ENCODE measurements at regions not wholly inside any gene's neighbourhood (a gene's known extent, or its start where the extent isn't known, plus 50 kb on each side); places are given as distances from the start of the nearest gene placed in this dataset.
"Not testable (repeated sequence)": the region's sequence is repeated elsewhere in the genome, so short reads cannot be mapped to it uniquely, and the experiment has no call there.

GRCh38 chr21:34280389-34280795 is 83.4 kb upstream of the KCNE2 start:
- no peak overlapping the region for H3K9ac ChIP-seq (ENCODE audit: low read length)
- H3K9me3 ChIP-seq (ENCODE audit: control insufficient read depth, low read length), result no peaks in the 10 kb centered on the region
- no peak overlapping the region for H3K4me3 ChIP-seq (ENCODE audit: low read length)
- H3K36me3 ChIP-seq (ENCODE audit: control insufficient read depth, insufficient read depth, low read length), result no peaks in the 10 kb centered on the region
- H3K27me3 ChIP-seq (ENCODE audit: control insufficient read depth, insufficient read depth, low read length), result peaks cover 3% of the 10 kb centered on the region
- H3K4me1 ChIP-seq (ENCODE audit: control insufficient read depth, insufficient read depth, low read length), result peaks cover 14% of the 10 kb centered on the region

- no peaks in the 10 kb centered on the region for H3K36me3 ChIP-seq (ENCODE audit: control insufficient read depth, insufficient read depth, low read length)
- peaks cover 3% of the 10 kb centered on the region for H3K27me3 ChIP-seq (ENCODE audit: control insufficient read depth, insufficient read depth, low read length)
- no peak overlapping the region for H3K4me3 ChIP-seq (ENCODE audit: low read length)
- H3K9me3 ChIP-seq (ENCODE audit: control insufficient read depth, low read length), result no peaks in the 10 kb centered on the region
- peaks cover 14% of the 10 kb centered on the region for H3K4me1 ChIP-seq (ENCODE audit: control insufficient read depth, insufficient read depth, low read length)
- H3K9ac ChIP-seq (ENCODE audit: low read length), result no peak overlapping the region
Observed at GRCh38 chr21:34280959-34281358, 82.8 kb upstream of the KCNE2 start.

- Histone ChIP-seq H3K9me3 (ENCODE audit: control insufficient read depth, low read length) (no peaks in the 10 kb centered on the region), H3K36me3 (ENCODE audit: control insufficient read depth, insufficient read depth, low read length) (no peaks in the 10 kb centered on the region), H3K4me3 (ENCODE audit: low read length) (no peak overlapping the region), H3K4me1 (ENCODE audit: control insufficient read depth, insufficient read depth, low read length) (peaks cover 14% of the 10 kb centered on the region), H3K27me3 (ENCODE audit: control insufficient read depth, insufficient read depth, low read length) (peaks cover 3% of the 10 kb centered on the region), H3K9ac (ENCODE audit: low read length) (no peak overlapping the region)
Observed at GRCh38 chr21:34282223-34282622, 81.6 kb upstream of the KCNE2 start.

- peaks cover 10% of the 10 kb centered on the region for H3K4me1 ChIP-seq (ENCODE audit: control insufficient read depth, insufficient read depth, low read length)
- H3K4me3 ChIP-seq (ENCODE audit: low read length), result no peak overlapping the region
- H3K9ac ChIP-seq (ENCODE audit: low read length), result no peak overlapping the region
- peaks cover 3% of the 10 kb centered on the region for H3K27me3 ChIP-seq (ENCODE audit: control insufficient read depth, insufficient read depth, low read length)
- H3K9me3 ChIP-seq (ENCODE audit: control insufficient read depth, low read length), result no peaks in the 10 kb centered on the region
- H3K36me3 ChIP-seq (ENCODE audit: control insufficient read depth, insufficient read depth, low read length), result no peaks in the 10 kb centered on the region
Observed at GRCh38 chr21:34284666-34285065, 79.1 kb upstream of the KCNE2 start.

- not testable (repeated sequence) for H3K36me3 ChIP-seq (ENCODE audit: control insufficient read depth, insufficient read depth, low read length); H3K4me1 ChIP-seq (ENCODE audit: control insufficient read depth, insufficient read depth, low read length); H3K27me3 ChIP-seq (ENCODE audit: control insufficient read depth, insufficient read depth, low read length); H3K9me3 ChIP-seq (ENCODE audit: control insufficient read depth, low read length); H3K9ac ChIP-seq (ENCODE audit: low read length); H3K4me3 ChIP-seq (ENCODE audit: low read length)
Observed at GRCh38 chr21:34288042-34288441, 75.8 kb upstream of the KCNE2 start.

GRCh38 chr21:34289856-34290255 is 74.0 kb upstream of the KCNE2 start:
- H3K27me3 ChIP-seq (ENCODE audit: control insufficient read depth, insufficient read depth, low read length), result no peaks in the 10 kb centered on the region
- H3K4me3 ChIP-seq (ENCODE audit: low read length), result no peak overlapping the region
- no peaks in the 10 kb centered on the region for H3K36me3 ChIP-seq (ENCODE audit: control insufficient read depth, insufficient read depth, low read length)
- no peak overlapping the region for H3K9ac ChIP-seq (ENCODE audit: low read length)
- H3K9me3 ChIP-seq (ENCODE audit: control insufficient read depth, low read length), result no peaks in the 10 kb centered on the region
- H3K4me1 ChIP-seq (ENCODE audit: control insufficient read depth, insufficient read depth, low read length), result no peaks in the 10 kb centered on the region

GRCh38 chr21:34296878-34297277 is 66.9 kb upstream of the KCNE2 start:
- Histone ChIP-seq H3K27me3 (ENCODE audit: control insufficient read depth, insufficient read depth, low read length) (no peaks in the 10 kb centered on the region), H3K9me3 (ENCODE audit: control insufficient read depth, low read length) (no peaks in the 10 kb centered on the region), H3K4me1 (ENCODE audit: control insufficient read depth, insufficient read depth, low read length) (no peaks in the 10 kb centered on the region), H3K36me3 (ENCODE audit: control insufficient read depth, insufficient read depth, low read length) (no peaks in the 10 kb centered on the region), H3K9ac (ENCODE audit: low read length) (no peak overlapping the region), H3K4me3 (ENCODE audit: low read length) (no peak overlapping the region)

GRCh38 chr21:34298534-34299167 is 65.2 kb upstream of the KCNE2 start:
- Histone ChIP-seq H3K4me3 (ENCODE audit: low read length) (no peak overlapping the region), H3K9me3 (ENCODE audit: control insufficient read depth, low read length) (no peaks in the 10 kb centered on the region), H3K27me3 (ENCODE audit: control insufficient read depth, insufficient read depth, low read length) (no peaks in the 10 kb centered on the region), H3K4me1 (ENCODE audit: control insufficient read depth, insufficient read depth, low read length) (no peaks in the 10 kb centered on the region), H3K9ac (ENCODE audit: low read length) (no peak overlapping the region), H3K36me3 (ENCODE audit: control insufficient read depth, insufficient read depth, low read length) (no peaks in the 10 kb centered on the region)

- no peaks in the 10 kb centered on the region for H3K36me3 ChIP-seq (ENCODE audit: control insufficient read depth, insufficient read depth, low read length)
- no peaks in the 10 kb centered on the region for H3K4me1 ChIP-seq (ENCODE audit: control insufficient read depth, insufficient read depth, low read length)
- H3K27me3 ChIP-seq (ENCODE audit: control insufficient read depth, insufficient read depth, low read length), result no peaks in the 10 kb centered on the region
- no peaks in the 10 kb centered on the region for H3K9me3 ChIP-seq (ENCODE audit: control insufficient read depth, low read length)
- no peak overlapping the region for H3K4me3 ChIP-seq (ENCODE audit: low read length)
- no peak overlapping the region for H3K9ac ChIP-seq (ENCODE audit: low read length)
Observed at GRCh38 chr21:34299168-34299539, 64.7 kb upstream of the KCNE2 start.

GRCh38 chr21:34302521-34302920 is 61.3 kb upstream of the KCNE2 start:
- Histone ChIP-seq H3K36me3 (ENCODE audit: control insufficient read depth, insufficient read depth, low read length) (no peaks in the 10 kb centered on the region), H3K9me3 (ENCODE audit: control insufficient read depth, low read length) (no peaks in the 10 kb centered on the region), H3K9ac (ENCODE audit: low read length) (no peak overlapping the region), H3K27me3 (ENCODE audit: control insufficient read depth, insufficient read depth, low read length) (no peaks in the 10 kb centered on the region), H3K4me3 (ENCODE audit: low read length) (no peak overlapping the region), H3K4me1 (ENCODE audit: control insufficient read depth, insufficient read depth, low read length) (no peaks in the 10 kb centered on the region)

- no peak overlapping the region for H3K9ac ChIP-seq (ENCODE audit: low read length)
- no peaks in the 10 kb centered on the region for H3K9me3 ChIP-seq (ENCODE audit: control insufficient read depth, low read length)
- no peak overlapping the region for H3K4me3 ChIP-seq (ENCODE audit: low read length)
- H3K36me3 ChIP-seq (ENCODE audit: control insufficient read depth, insufficient read depth, low read length), result no peaks in the 10 kb centered on the region
- no peaks in the 10 kb centered on the region for H3K4me1 ChIP-seq (ENCODE audit: control insufficient read depth, insufficient read depth, low read length)
- H3K27me3 ChIP-seq (ENCODE audit: control insufficient read depth, insufficient read depth, low read length), result no peaks in the 10 kb centered on the region
Observed at GRCh38 chr21:34305605-34306604, 57.9 kb upstream of the KCNE2 start.

- H3K4me3 ChIP-seq (ENCODE audit: low read length), result no peak overlapping the region
- H3K9ac ChIP-seq (ENCODE audit: low read length), result no peak overlapping the region
- no peaks in the 10 kb centered on the region for H3K4me1 ChIP-seq (ENCODE audit: control insufficient read depth, insufficient read depth, low read length)
- H3K36me3 ChIP-seq (ENCODE audit: control insufficient read depth, insufficient read depth, low read length), result no peaks in the 10 kb centered on the region
- no peaks in the 10 kb centered on the region for H3K27me3 ChIP-seq (ENCODE audit: control insufficient read depth, insufficient read depth, low read length)
- no peaks in the 10 kb centered on the region for H3K9me3 ChIP-seq (ENCODE audit: control insufficient read depth, low read length)
Observed at GRCh38 chr21:34307991-34308532, 55.7 kb upstream of the KCNE2 start.
